Activated CD8-positive, alpha-beta memory T cell treated with anti-CD3 and anti-CD28 coated beads for 36 hours (primary cell): ENCODE measurements at regions not wholly inside any gene's neighbourhood (a gene's known extent, or its start where the extent isn't known, plus 50 kb on each side); places are given as distances from the start of the nearest gene placed in this dataset.

Experiments
- CTCF ChIA-PET: fragments of 350-600 bp; sonication (Branson Sonifier 250); formaldehyde crosslinking; loops from one replicate; lab custom pipeline; 2021; ENCODE audit warnings: antibody characterized with exemption; lab: Charles Lee
- POLR2A ChIA-PET: fragments of 350-600 bp; sonication (Branson Sonifier 250); formaldehyde crosslinking; loops from one replicate; lab custom pipeline; 2021; ENCODE audit warnings: antibody characterized with exemption; lab: Charles Lee

GRCh38 chr12:111076611-111077451 is 156.5 kb upstream of the MYL2 start:
- ChIA-PET POLR2A (no interaction called here), CTCF (no interaction called here)

DNA sequence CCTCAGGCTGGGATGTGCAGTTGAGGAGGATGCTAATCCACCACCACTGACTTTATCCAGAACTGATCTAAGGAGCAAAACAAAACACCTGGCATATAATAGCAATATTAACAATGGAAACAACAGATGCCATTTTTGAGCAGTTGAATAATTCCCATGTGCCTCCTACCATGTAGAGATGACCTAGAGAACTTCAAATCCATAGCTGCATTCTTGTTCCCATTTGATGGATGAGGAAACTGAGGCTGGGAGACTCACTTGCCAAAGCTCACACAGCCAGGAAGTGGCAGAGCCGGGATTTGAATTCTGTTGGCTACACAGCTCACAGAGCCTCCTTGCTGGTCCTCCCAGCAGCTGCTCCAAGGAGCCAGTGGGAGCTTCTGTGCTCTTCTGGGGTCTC is 155.8 kb upstream of the MYL2 start:
- CTCF ChIA-PET = no interaction called here
- POLR2A ChIA-PET = no interaction called here

DNA sequence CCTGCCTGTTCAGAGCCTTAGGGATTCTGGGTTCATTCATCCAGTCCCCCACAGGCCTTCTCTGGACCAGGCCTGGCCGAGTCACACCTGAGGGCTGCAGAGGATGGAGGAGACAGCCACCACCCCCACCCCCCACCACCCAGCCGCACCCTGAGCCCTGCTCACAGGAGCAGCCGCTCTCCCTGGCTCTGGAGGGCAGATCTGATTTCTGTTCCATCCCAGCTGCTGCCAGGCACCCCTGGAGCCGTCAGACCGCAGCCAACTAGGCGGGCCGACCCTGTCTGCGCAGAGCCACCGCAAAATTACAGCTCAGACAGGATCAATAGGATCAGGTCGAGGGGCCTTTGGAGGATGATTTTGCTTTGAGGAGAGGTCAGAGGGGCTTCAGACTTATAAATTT is 154.6 kb upstream of the MYL2 start:
- POLR2A ChIA-PET = no interaction called here
- CTCF ChIA-PET = no interaction called here

DNA sequence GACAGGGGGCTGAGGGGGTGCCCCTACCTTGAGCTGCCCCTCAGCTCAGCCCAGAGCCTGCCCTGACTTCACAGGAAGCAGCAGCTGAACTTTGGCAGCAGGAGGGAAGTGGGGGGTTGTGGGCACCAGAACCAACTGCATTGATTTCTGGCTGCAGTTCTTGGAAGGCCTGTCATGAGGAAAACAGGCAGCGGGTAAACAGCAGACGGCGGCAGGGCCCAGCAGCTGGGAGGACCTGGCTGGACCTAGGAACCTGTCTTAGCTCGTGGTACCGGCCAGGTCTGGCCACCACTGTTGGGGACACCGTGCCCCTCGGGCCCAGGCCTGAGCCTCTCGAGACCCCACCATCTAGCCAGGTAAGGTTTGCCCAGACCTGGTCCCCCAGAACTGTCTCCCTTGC is 154.2 kb upstream of the MYL2 start:
- ChIA-PET POLR2A (no interaction called here), CTCF (no interaction called here)

DNA sequence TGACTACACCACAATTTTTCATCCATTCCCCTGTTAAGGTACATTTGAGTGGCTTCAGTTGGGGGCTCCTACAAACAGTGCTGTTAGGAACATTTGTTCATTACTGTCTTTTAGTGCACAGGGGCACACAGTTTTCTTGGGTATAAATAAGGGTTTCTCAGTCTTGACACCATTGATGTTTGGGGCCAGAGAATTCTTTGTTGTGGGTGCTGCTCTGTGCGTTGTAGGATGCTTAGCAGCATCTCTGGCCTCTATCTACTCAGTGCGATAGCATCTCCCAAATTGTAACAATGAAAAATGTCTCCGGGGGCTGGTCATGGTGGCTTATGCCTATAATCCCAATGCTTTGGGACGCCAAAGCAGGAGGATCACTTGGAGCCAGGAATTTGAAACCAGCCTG is 153.0 kb upstream of the MYL2 start:
- CTCF ChIA-PET = no interaction called here
- POLR2A ChIA-PET = no interaction called here

DNA sequence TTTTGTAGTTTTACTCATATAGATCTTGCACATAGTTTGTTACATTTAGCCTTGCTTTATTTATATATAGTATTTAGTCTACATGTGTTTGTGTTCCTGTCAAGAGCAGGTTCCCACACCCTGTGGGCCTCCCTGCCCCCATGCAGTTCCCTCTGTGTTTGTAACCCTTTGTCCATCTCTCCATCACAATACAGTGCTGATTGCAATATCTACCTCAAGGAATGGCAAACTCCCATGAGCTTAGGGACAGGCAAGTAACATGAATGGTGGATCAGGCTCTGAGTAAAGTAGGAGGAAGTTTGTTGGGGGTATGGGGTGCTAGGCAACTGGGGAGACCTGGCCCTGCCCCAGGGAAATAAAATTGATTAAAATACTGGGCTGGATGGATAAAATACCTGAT is 151.9 kb upstream of the MYL2 start:
- POLR2A ChIA-PET = no interaction called here
- CTCF ChIA-PET = interaction anchor here (0.5 kb wide), 1 partner anchor 327 kb away, joined by 3 read pairs; no protein-coding TSS in a partner anchor

- ChIA-PET CTCF (interaction anchor here (0.6 kb wide), 1 partner anchor 233 kb away, joined by 4 read pairs; no protein-coding TSS in a partner anchor), POLR2A (no interaction called here)
Measured at GRCh38 chr12:111069886-111070285, 149.5 kb upstream of the MYL2 start.

DNA sequence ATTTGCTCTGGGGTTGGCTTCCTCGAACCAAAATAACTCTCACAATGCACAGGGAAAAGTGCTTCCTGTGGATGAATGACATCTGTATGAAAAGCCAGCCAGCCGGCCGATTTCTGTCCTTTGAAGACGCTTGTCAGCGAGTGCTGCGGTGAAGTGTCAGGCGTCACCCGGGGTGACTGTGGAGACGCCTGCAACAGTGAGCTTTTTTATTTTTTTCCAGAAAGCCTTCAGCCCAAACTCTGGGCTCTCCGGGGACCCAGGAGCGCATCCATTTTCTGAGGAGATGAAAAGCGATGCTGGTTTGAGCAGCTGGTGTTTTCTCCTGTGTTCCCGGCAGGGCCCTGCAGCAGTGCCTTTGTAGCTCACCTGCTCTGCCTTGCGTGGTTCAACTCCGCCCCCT is 147.9 kb upstream of the MYL2 start:
- ChIA-PET POLR2A (no interaction called here), CTCF (no interaction called here)

DNA sequence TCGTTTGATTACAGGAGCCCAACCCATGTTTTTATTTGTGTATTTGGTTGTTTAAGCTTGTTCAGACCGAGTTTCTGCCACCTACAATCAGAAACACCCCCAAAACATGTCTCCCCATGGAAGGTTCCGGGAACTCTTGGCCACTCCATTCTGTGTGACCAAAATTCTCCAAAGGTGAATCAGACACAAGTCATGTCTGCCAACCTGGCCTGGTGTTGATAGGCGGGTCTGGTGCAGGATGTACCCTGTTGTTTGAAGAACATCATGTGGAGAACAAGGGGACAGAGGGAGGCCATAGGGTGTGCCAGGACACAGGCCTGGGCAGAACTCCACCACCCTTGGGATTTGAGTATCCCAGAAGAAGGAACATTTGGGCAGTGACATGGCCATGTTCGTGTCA is 147.1 kb upstream of the MYL2 start:
- ChIA-PET POLR2A (no interaction called here), CTCF (no interaction called here)

DNA sequence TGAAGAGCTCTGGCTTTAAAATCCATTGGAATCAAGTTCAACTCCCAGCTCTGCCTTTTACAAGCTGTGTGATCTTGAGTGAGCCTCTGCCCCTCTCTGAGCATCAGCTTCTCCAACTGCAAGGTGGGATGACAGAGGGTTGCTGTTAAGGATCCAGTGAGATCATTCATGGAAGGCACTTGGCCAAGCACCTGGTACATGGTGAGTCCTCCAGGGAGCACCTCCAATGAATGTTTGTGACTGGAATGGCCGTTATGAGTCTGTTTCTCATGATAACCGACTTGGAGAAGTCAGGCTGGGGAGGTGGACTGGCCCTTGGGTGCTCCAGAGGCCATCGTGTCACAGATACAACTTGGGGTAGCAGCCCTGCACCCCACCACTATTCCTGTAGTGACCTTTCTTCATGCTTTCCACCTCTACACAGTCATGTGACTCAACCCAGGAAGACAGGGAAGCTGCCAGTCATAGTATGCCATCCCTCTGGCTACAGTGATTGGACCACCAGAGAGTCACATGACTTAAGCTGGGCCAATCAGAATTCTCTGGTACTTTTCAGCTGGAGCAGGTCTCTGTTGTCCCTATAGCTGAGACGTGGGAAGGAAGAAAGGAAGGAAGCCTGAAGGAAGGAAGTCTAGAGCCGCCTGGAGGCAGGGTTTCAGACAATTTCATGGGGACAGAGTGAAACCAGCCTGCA is 146.5 kb upstream of the MYL2 start:
- POLR2A ChIA-PET = no interaction called here
- CTCF ChIA-PET = no interaction called here

DNA sequence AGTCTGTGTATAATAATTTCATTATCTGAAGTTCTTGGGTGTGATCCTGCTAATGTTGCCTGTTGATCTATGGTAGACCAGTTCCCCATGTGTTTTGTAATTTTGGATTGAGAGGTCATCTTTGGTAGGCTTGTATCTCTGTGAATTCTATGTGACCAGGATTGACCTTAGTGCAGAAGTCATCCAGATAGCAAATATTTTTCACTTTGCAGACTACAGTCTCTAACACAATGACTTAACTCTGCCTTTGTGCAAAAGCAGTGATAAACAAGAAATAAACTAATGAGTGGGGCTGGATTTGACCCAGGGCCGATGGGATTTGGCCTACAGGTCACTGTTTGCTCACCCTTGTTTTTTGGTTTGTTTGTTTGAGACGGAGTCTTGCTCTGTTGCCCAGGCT is 144.6 kb upstream of the MYL2 start:
- ChIA-PET POLR2A (no interaction called here), CTCF (interaction anchor here (1.0 kb wide), 1 partner anchor 42 kb away, joined by 3 read pairs; no protein-coding TSS in a partner anchor)

GRCh38 chr12:111064154-111064553 is 143.8 kb upstream of the MYL2 start:
- POLR2A ChIA-PET = no interaction called here
- CTCF ChIA-PET = no interaction called here

DNA sequence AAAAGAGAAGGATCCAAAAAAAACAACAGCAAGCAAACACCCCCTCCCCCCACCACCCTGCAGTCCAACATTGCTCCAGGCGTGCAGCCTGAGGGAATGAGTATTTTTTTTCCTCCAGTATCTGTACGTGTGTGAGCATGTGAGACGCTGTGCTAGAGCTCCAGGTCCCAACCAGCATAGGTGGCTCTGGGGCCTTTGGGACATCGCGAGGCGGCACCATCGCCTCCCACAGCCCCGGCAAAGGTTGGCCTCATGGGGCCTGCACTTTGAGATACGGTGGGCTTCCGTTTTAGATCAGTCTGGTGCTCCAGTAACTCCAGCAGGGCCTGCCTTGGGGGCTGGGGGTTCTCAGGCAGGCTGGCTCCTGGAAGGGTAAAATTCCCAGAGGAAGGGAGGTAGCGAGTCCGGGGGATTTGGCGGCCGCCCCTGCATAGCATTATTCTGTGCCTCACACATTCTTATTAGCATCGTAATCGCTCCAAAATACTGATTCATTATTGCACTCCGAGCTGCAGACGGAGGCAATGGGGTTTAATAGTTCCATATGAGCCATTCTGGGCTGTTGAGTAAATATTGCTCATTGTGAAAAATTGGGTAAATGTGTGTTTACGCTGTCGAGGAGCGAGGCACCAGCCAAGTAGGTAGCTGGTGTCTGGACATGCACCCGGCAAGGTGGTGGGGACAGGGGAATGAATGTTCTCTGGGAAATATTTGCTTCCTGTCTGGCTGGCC is 143.1 kb upstream of the MYL2 start:
- POLR2A ChIA-PET = no interaction called here
- CTCF ChIA-PET = no interaction called here

GRCh38 chr12:111057701-111058425 is 137.5 kb upstream of the MYL2 start:
- CTCF ChIA-PET = no interaction called here
- POLR2A ChIA-PET = no interaction called here

DNA sequence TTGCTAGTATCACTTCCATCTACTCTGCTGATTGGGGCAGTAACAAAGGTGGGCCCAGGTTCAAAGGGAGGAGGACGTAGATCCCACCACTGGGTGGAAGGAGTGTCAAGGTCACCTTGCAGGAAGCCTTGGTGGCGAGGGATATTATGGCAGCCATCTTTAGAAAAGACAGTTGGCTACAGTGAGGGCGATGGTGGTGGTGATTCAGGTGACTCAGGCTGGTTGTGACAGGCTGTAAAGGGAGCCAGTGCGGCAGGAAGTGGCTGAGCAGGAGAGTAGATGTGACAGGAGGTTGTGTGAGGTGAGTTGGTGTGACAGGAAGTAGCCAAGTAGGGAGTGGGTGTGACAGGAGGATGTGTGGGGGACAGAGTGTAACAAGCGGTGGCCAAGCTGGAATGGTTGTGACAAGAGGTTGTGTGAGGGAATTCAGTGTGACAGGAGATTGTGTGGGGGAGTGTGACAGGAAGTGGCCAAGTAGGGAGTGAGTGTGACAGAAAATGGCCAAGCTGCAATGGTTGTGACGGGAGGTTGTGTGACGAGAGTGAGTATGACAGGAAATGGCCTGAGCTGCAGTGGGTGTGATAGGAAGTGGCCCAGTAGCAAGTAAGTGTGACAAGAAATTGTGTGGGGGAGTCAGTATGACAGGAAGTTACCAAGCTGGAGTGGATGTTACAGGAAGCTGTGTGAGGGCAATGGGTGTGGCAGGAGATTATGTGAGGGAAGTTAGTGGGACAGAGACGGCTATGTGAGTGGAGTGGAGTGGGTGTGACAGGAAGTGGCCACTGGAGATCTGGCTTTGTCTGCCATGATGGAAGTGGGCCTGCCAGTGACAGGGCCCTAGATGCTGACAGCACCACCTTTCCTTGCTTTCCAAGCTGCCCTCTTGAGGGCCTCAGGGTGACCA is 136.5 kb upstream of the MYL2 start:
- CTCF ChIA-PET = interaction anchor here (0.7 kb wide), 1 partner anchor 261 kb away, joined by 3 read pairs; no protein-coding TSS in a partner anchor
- POLR2A ChIA-PET = interaction anchor here (0.6 kb wide), 1 partner anchor 388 kb away, joined by 3 read pairs; no protein-coding TSS in a partner anchor

DNA sequence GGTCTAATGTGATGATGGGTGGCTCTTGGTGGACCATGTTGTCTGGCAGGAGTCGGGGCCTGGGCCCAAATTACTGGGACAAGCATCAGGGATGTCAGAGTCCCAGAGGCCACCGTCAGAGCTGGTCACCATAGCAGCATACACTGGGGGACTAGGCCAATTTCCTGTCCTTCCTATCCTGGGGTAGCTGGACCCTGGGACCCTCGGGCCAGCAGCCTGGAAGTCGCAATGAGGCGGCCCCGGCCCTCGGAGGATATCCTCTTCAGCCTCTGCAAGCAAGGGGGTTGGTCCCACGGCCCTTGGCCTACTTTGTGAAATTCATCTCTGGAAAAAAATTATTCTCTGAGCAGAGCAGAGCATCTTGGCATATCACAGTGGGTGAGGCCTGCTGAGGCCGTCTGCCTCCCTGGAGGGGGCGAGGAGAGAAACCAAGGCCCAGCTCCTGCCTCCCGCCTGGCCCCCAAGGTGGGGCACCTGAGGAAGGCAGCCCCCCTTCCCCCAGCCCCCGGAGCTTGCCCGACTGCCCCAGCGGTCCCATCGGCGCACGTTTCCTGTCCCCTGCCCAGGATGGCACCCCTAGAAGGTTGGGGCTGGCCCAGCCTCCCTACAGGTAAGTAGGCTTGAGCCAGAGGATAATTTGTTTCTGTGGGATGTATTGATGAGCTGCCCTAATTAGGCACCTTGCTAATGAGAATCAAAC is 135.0 kb upstream of the MYL2 start:
- CTCF ChIA-PET = no interaction called here
- POLR2A ChIA-PET = no interaction called here

DNA sequence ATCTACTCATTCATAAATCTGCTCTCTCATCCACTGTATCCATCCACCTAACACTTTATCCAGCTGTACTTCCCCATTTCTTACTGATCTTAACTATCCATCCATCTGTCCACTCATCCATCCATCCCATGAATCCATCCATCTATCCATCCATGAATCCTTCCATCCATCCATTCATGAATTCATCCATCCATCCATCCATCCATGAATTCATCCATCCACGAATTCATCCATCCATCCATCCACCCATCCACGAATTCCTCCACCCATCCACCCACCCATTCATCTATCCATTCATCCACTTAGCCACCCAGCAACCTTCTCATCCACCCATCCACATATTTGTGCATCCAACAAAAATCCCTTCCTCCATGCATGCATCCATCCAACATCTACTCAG is 128.6 kb upstream of the MYL2 start:
- CTCF ChIA-PET = no interaction called here
- POLR2A ChIA-PET = no interaction called here

DNA sequence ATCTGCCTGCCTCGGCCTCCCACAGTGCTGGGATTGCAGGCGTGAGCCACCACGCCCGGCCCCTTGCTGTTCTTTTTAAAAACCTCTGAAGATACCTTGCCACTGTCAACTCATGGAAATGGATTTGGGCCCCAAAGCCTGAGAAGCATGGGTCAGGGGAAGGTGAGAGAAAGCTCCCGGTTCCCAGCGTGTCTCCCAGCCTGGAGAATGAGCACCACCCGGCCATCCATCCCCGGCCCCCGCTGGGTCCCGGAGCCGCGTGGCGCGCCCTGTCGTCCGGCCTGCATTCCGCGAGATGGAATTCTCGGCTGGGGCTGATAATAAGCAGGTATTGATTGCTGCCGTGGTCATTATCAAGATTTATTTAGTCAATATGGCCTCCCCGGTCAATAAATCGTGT is 126.5 kb upstream of the MYL2 start:
- ChIA-PET POLR2A (no interaction called here), CTCF (interaction anchor here (1.1 kb wide), 1 partner anchor 14 kb away, joined by 3 read pairs; no protein-coding TSS in a partner anchor)
